ENCODE measurements at regions not wholly inside any gene's neighbourhood (a gene's known extent, or its start where the extent isn't known, plus 50 kb on each side); places are given as distances from the start of the nearest gene placed in this dataset.

DNA sequence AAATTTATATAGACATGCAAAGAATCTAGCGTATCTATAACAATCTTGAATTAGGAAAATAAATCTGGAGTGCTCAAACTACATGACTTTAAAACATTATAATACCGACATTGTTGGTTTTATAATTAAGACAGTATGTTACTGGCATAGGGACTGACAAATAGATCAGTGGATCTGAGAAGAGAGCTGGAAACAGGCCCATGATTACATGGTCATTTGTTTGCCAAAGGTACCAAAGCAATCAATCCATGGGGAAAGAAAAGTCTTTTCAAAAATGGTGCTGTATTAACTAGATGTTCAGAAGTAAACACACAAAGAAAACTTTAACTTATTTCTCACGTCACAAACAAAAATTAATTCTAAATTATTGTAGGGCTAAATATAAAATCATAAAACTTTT lies 124.2 kb downstream of the BCL2L11 start:
- Histone ChIP-seq H3K27ac (ENCODE audit: low read depth, low read length) (no peak overlapping the region), H3K36me3 (ENCODE audit: control insufficient read depth, low read length) (no peaks in the 10 kb centered on the region), H3K4me2 (ENCODE audit: low read length) (no peak overlapping the region), H3K79me2 (ENCODE audit: control insufficient read depth, low read length) (no peaks in the 10 kb centered on the region), H3K4me3 (ENCODE audit: low read length) (no peak overlapping the region), H3K4me1 (ENCODE audit: control insufficient read depth, low read length) (no peaks in the 10 kb centered on the region), H3K27me3 (ENCODE audit: control insufficient read depth, low read length) (no peaks in the 10 kb centered on the region), H3K9me3 (ENCODE audit: control insufficient read depth, insufficient read depth, low read length) (no peaks in the 10 kb centered on the region), H3K9me2 (replicated peaks; ENCODE audit: control insufficient read depth, low read length) (no peaks in the 10 kb centered on the region), H3F3A (ENCODE audit: control insufficient read depth, insufficient read depth) (no peaks in the 10 kb centered on the region), H4K20me1 (ENCODE audit: control insufficient read depth, insufficient read depth, low read depth, low read length) (no peaks in the 10 kb centered on the region)
- TF ChIP-seq EZH2phosphoT487 (IDR thresholded peaks at IDR 0.05; ENCODE audit: borderline replicate concordance, low read length) = no peak
- TF ChIP-seq, protein P1, sequence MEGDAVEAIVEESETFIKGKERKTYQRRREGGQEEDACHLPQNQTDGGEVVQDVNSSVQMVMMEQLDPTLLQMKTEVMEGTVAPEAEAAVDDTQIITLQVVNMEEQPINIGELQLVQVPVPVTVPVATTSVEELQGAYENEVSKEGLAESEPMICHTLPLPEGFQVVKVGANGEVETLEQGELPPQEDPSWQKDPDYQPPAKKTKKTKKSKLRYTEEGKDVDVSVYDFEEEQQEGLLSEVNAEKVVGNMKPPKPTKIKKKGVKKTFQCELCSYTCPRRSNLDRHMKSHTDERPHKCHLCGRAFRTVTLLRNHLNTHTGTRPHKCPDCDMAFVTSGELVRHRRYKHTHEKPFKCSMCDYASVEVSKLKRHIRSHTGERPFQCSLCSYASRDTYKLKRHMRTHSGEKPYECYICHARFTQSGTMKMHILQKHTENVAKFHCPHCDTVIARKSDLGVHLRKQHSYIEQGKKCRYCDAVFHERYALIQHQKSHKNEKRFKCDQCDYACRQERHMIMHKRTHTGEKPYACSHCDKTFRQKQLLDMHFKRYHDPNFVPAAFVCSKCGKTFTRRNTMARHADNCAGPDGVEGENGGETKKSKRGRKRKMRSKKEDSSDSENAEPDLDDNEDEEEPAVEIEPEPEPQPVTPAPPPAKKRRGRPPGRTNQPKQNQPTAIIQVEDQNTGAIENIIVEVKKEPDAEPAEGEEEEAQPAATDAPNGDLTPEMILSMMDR (IDR thresholded peaks at IDR 0.05; ENCODE audit: low read depth, low read length, poor library complexity, severe bottlenecking) = no peak

DNA sequence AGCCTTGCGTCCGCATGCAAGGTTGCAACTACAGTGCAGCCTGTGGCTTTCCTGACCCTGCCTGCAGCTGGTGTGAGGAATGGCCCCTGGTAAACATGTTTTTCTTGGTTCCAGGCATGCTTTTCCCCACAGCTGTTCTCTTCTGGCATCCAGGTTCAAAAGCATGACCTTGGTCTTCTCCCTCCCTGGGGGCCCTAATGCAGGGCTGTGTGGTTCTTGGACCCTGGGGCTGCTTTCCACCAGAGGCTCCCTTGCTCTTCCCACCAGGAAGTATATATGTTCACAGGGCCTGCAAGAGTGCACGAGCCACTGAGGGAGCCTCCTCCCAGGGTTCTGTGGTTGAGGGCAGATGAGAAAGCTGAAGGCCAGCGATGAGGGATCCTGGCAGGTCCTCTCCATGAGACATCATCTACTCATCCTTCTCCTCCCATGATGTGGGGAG lies 125.9 kb downstream of the BCL2L11 start:
- Histone ChIP-seq H4K20me1 (ENCODE audit: control insufficient read depth, insufficient read depth, low read depth, low read length) (no peaks in the 10 kb centered on the region), H3K4me3 (ENCODE audit: low read length) (no peak overlapping the region), H3F3A (ENCODE audit: control insufficient read depth, insufficient read depth) (peaks cover 4% of the 10 kb centered on the region; the same call in 1 of the 2 replicates), H3K4me2 (ENCODE audit: low read length) (no peak overlapping the region), H3K4me1 (ENCODE audit: control insufficient read depth, low read length) (no peaks in the 10 kb centered on the region), H3K9me2 (replicated peaks; ENCODE audit: control insufficient read depth, low read length) (no peaks in the 10 kb centered on the region), H3K79me2 (ENCODE audit: control insufficient read depth, low read length) (no peaks in the 10 kb centered on the region), H3K36me3 (ENCODE audit: control insufficient read depth, low read length) (no peaks in the 10 kb centered on the region), H3K27ac (ENCODE audit: low read depth, low read length) (no peak overlapping the region), H3K27me3 (ENCODE audit: control insufficient read depth, low read length) (no peaks in the 10 kb centered on the region), H3K9me3 (ENCODE audit: control insufficient read depth, insufficient read depth, low read length) (peaks cover 4% of the 10 kb centered on the region)
- TF ChIP-seq EZH2phosphoT487 (IDR thresholded peaks at IDR 0.05; ENCODE audit: borderline replicate concordance, low read length) = no peak
- TF ChIP-seq, protein P1 (IDR thresholded peaks at IDR 0.05; ENCODE audit: low read depth, low read length, poor library complexity, severe bottlenecking) = no peak

DNA sequence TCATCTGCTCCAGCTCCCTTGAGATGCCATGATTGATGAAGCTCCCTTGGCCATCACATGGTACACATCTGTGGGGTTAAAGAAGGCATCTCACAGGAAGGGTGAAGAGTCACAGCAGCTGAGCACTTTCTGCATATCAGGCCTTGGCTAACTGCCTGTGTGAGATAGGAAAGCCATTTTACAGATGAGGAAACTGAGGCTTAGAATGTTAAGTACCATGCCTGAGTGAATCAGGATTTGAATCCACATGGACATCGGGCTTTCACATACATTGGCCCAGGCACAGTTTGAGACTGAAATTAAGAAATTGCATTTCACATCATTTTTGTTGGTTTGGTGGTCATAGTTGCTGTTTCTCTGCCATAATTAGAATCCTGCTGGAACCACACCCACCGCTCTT lies 126.8 kb downstream of the BCL2L11 start:
- no peak overlapping the region for H3K4me2 ChIP-seq (ENCODE audit: low read length)
- H3K4me1 ChIP-seq (ENCODE audit: control insufficient read depth, low read length) = no peaks in the 10 kb centered on the region
- no peak for TF ChIP-seq EZH2phosphoT487 (IDR thresholded peaks at IDR 0.05; ENCODE audit: borderline replicate concordance, low read length)
- TF ChIP-seq, protein P1 (IDR thresholded peaks at IDR 0.05; ENCODE audit: low read depth, low read length, poor library complexity, severe bottlenecking) = no peak
- H4K20me1 ChIP-seq (ENCODE audit: control insufficient read depth, insufficient read depth, low read depth, low read length) = no peaks in the 10 kb centered on the region
- no peak overlapping the region for H3K27ac ChIP-seq (ENCODE audit: low read depth, low read length)
- no peaks in the 10 kb centered on the region for H3K79me2 ChIP-seq (ENCODE audit: control insufficient read depth, low read length)
- H3K4me3 ChIP-seq (ENCODE audit: low read length) = no peak overlapping the region
- H3K9me2 ChIP-seq (replicated peaks; ENCODE audit: control insufficient read depth, low read length) = no peaks in the 10 kb centered on the region
- H3K9me3 ChIP-seq (ENCODE audit: control insufficient read depth, insufficient read depth, low read length) = peaks cover 6% of the 10 kb centered on the region
- no peaks in the 10 kb centered on the region for H3K36me3 ChIP-seq (ENCODE audit: control insufficient read depth, low read length)
- H3F3A ChIP-seq (ENCODE audit: control insufficient read depth, insufficient read depth) = peaks cover 4% of the 10 kb centered on the region; the same call in 1 of the 2 replicates
- H3K27me3 ChIP-seq (ENCODE audit: control insufficient read depth, low read length) = no peaks in the 10 kb centered on the region

Data from DOHH2 (cell line).